ENCODE measurements at regions not wholly inside any gene's neighbourhood (a gene's known extent, or its start where the extent isn't known, plus 50 kb on each side); places are given as distances from the start of the nearest gene placed in this dataset.

GRCh38 chr3:64814351-64814750 lies 126.6 kb upstream of the ADAMTS9 start:
- H3K4me3 ChIP-seq (ENCODE audit: low read length): no peak overlapping the region
- TF ChIP-seq CTCF (conservative IDR thresholded peaks at IDR 0.05; ENCODE audit: low read length): no peak
- DNase-seq (ENCODE audit: low read depth): no peak

- no peak for DNase-seq (ENCODE audit: low read depth)
Observed at GRCh38 chr3:64813326-64813725, 125.5 kb upstream of the ADAMTS9 start.

DNA sequence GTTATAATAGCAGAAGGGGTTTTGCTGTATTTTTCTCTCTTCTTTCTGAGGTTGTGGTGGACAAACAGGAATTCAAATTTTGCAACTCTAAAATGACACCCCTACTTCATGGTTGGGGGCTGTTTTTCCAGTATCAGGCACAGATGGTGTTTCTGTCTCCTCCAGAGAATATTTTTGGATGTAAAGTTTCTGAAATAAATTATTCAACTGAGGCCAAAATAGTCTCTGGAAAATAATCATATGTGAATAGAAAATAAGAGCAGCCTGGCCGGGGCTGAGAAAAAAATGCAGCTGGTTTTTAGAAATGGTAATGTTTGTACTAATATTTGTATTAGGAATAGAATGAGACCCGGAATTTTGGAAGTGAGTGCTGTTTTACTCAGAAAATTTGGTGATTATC lies 121.3 kb upstream of the ADAMTS9 start:
- no peak overlapping the region for H3K4me3 ChIP-seq (ENCODE audit: low read length)
- DNase-seq (ENCODE audit: low read depth): no peak
- TF ChIP-seq CTCF (conservative IDR thresholded peaks at IDR 0.05; ENCODE audit: low read length): no peak

More at GRCh38 chr3:64813326-64813725, 125.5 kb upstream of the ADAMTS9 start:
- no peak for TF ChIP-seq CTCF (conservative IDR thresholded peaks at IDR 0.05; ENCODE audit: low read length)
- H3K4me3 ChIP-seq (ENCODE audit: low read length): no peak overlapping the region

DNA sequence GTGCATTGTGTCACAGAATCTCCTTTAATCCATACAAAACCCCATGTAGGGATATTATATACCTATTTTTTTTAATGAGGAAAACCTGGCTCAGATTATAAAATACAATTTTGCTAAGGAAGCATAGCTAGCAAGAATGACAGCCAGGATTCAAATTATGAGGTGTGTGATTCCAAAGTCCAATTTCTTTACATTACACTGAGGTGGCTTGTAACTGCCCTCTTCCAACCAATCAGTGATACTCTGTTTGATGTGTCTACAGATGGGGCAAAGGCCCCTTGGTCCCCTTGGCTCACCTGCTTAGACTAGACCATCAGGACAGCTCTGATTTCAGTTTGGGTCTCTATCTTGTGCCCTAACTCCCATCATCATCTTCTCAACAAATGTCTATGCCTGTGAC lies 120.3 kb upstream of the ADAMTS9 start:
- H3K4me3 ChIP-seq (ENCODE audit: low read length): no peak overlapping the region
- no peak for TF ChIP-seq CTCF (conservative IDR thresholded peaks at IDR 0.05; ENCODE audit: low read length)
- DNase-seq (ENCODE audit: low read depth): no peak

DNA sequence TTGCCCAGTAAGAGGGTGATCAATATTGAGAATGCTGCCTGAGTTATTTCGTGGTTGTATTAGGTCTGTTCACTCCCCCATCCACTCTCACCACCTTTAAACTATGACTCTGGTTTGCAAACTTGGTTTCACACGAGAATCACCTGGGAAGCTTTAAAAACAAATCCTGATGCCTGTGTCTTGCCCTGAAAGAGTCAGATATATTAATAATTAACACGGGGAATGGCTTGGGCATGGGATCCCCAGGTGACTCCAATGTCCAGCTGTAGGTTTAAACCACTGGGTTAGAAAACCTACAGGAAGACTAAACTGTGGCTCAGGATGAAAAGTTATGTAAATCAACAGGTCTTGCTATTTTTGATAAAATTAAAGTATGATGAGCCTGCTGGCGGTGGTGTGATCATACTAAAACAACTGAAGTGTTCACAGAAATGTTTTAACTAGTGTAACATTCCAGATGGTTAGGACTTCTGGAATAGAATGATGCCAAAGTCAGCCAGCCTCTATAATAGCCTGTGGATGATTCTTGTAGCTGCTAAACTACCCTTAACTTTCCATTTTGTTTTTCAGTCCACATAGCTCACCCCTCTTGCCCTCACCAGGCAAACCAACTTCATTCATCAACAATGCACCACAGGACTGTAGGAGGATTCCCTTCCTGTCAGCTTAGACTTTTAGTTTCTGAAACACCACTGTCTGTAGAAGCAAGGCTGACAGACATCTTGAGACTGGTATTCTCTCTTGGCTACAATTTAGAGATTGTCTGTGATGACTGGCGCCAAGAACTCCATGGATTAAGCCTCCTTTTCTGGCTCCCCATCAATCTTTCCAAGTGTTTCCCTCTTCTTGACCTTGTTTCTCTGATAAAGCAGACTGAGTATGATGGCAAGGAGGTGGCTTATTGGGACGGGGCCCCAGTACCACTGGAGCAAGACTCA lies 119.1 kb upstream of the ADAMTS9 start:
- DNase-seq (ENCODE audit: low read depth): no peak
- no peak overlapping the region for H3K4me3 ChIP-seq (ENCODE audit: low read length)
- TF ChIP-seq CTCF (conservative IDR thresholded peaks at IDR 0.05; ENCODE audit: low read length): no peak

GRCh38 chr3:64805978-64806377 lies 118.2 kb upstream of the ADAMTS9 start:
- no peak for DNase-seq (ENCODE audit: low read depth)
- no peak for TF ChIP-seq CTCF (conservative IDR thresholded peaks at IDR 0.05; ENCODE audit: low read length)
- no peak overlapping the region for H3K4me3 ChIP-seq (ENCODE audit: low read length)

- DNase-seq (ENCODE audit: low read depth): no peak
- no peak for TF ChIP-seq CTCF (conservative IDR thresholded peaks at IDR 0.05; ENCODE audit: low read length)
- H3K4me3 ChIP-seq (ENCODE audit: low read length): no peak overlapping the region
Observed at GRCh38 chr3:64805248-64805647, 117.4 kb upstream of the ADAMTS9 start.

All from AG10803 (cell line).